Adrenal gland (tissue), 9 donors: ENCODE measurements at regions not wholly inside any gene's neighbourhood (a gene's known extent, or its start where the extent isn't known, plus 50 kb on each side); places are given as distances from the start of the nearest gene placed in this dataset.

ENCODE experiments used
- DNase-seq, 7 donors: peaks; one replicate each; pipeline ENCODE4 v3.0.0-alpha.2; 2019 to 2020
- H3K27ac ChIP-seq, 5 donors: fragments of 200-600 bp; sonication (generic) in 4 of 5; 1 replicate in 3 of 5; 2 replicates in 2 of 5; pipeline versions ENCODE4 v1.5.1 to v1.8.0; 2016 to 2020; ENCODE audit warnings: mild to moderate bottlenecking in 1 of 5
- H3K27me3 ChIP-seq: fragments of 200-600 bp; 2 replicates; pipeline ENCODE4 v1.8.0; 2021
- H3K36me3 ChIP-seq, 2 donors: fragments of 200-600 bp; replicated peaks in 1 of 2; 1 replicate in 1 of 2; 2 replicates in 1 of 2; pipeline versions ENCODE4 v1.5.1 to v1.8.0; 2018 to 2022
- H3K4me1 ChIP-seq, 2 donors: fragments of 200-600 bp; replicated peaks in 1 of 2; 1 replicate in 1 of 2; 2 replicates in 1 of 2; pipeline versions ENCODE4 v1.5.1 to v1.8.0; 2018 to 2021
- H3K4me3 ChIP-seq, 4 donors: fragments of 200-600 bp; sonication (generic) in 3 of 4; one replicate each; pipeline ENCODE4 v1.5.1; 2016 to 2018
- H3K9me3 ChIP-seq, 3 donors: fragments of 200-600 bp; sonication (generic) in 1 of 3; replicated peaks in 1 of 3; 1 replicate in 2 of 3; 2 replicates in 1 of 3; pipeline versions ENCODE4 v1.5.1 to v1.8.0; 2016 to 2021
- POLR2A ChIP-seq, 2 donors: fragments of 450-650 bp; IDR thresholded peaks; one replicate each; pipeline ENCODE4 v1.6.1; 2017; ENCODE audit warnings: antibody characterized with exemption in 2 of 2, mild to moderate bottlenecking in 2 of 2, moderate library complexity in 1 of 2
- WGBS, 4 donors: extraction: QIAGEN DNeasy Blood & Tissue Kit in 2 of 4; methylation state at CpG; one replicate each; pipeline versions ENCODE4 v1.1.5 to v1.1.7; 2013 to 2017; 5-methylcytosine and 5-hydroxymethylcytosine counted together
- intact Hi-C, 2 donors: fragments of 100-400 bp; cut with DNase I; formaldehyde crosslinking; loops; one replicate each; pipeline versions ENCODE4 v1.14.1 to v1.15.0; 2022 to 2023
- TF ChIP-seq, protein P1 (sequence below), 6 experiments: fragments of 450-650 bp in 4 of 6; fragments of 200-600 bp in 2 of 6; sonication (generic) in 1 of 6; IDR thresholded peaks; 1 replicate in 5 of 6; 2 replicates in 1 of 6; pipeline versions ENCODE4 v1.5.1 to v1.8.0; 2016 to 2021; ENCODE audit warnings: antibody characterized with exemption in 6 of 6, mild to moderate bottlenecking in 2 of 6, moderate library complexity in 1 of 6
- donor health status: healthy with polysubstance abuse.
- donor health status: Bipolar disorder and iron deficiency.
- donor health status: DM: yes; HTN: yes; CAD: no.
- donor health status: DM: no; HTN: no; CAD: no.
- donor health status: DM: no; HTN: no; CAD: no.

GRCh38 chr14:45907782-45908181 lies 654.8 kb upstream of the MIS18BP1 start:
- Histone ChIP-seq H3K9me3 (no peaks in the 10 kb centered on the region), H3K27me3 (no peaks in the 10 kb centered on the region), H3K27ac (no peak overlapping the region), H3K4me1 (no peaks in the 10 kb centered on the region), H3K4me3 (no peak overlapping the region), H3K36me3 (no peaks in the 10 kb centered on the region)
- no peak for DNase-seq
- 68 to 76% (median 74%) methylated on average over 1 of the region's 1 CpG for WGBS, 4 donors
- TF ChIP-seq, protein P1, sequence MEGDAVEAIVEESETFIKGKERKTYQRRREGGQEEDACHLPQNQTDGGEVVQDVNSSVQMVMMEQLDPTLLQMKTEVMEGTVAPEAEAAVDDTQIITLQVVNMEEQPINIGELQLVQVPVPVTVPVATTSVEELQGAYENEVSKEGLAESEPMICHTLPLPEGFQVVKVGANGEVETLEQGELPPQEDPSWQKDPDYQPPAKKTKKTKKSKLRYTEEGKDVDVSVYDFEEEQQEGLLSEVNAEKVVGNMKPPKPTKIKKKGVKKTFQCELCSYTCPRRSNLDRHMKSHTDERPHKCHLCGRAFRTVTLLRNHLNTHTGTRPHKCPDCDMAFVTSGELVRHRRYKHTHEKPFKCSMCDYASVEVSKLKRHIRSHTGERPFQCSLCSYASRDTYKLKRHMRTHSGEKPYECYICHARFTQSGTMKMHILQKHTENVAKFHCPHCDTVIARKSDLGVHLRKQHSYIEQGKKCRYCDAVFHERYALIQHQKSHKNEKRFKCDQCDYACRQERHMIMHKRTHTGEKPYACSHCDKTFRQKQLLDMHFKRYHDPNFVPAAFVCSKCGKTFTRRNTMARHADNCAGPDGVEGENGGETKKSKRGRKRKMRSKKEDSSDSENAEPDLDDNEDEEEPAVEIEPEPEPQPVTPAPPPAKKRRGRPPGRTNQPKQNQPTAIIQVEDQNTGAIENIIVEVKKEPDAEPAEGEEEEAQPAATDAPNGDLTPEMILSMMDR (IDR thresholded peaks at IDR 0.05): no peak
- TF ChIP-seq POLR2A (IDR thresholded peaks at IDR 0.05): no peak
- intact Hi-C loops: no loop called here

DNA sequence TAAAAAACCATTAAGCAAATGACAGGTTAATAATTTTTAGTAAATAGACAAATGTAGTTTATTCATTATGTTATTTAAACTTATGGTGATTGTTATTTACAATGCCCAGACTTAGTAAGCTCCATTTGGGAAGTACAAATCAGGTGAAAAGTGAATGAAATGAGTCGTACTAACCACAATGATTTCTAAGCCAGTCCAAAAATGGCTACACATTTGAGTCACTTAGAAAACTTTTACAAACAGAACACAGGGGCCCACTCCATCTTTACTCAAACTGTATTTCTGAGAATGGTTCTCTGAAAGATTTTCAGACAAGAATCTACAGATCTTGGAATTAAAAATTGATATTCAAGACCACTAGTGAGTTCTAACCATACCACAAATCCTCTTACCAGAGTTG lies 653.3 kb upstream of the MIS18BP1 start:
- no peaks in the 10 kb centered on the region for H3K27me3 ChIP-seq
- no peaks in the 10 kb centered on the region for H3K4me1 ChIP-seq
- DNase-seq: no peak
- H3K36me3 ChIP-seq: no peaks in the 10 kb centered on the region
- H3K4me3 ChIP-seq: no peak overlapping the region
- WGBS, 4 donors: 74 to 91% (median 82%) methylated on average over 1 of the region's 1 CpG
- H3K27ac ChIP-seq: no peak overlapping the region
- TF ChIP-seq, protein P1 (IDR thresholded peaks at IDR 0.05): no peak
- intact Hi-C loops: no loop called here
- no peaks in the 10 kb centered on the region for H3K9me3 ChIP-seq

GRCh38 chr14:45905672-45906071 lies 652.7 kb upstream of the MIS18BP1 start:
- H3K27ac ChIP-seq: no peak overlapping the region
- no peak overlapping the region for H3K4me3 ChIP-seq
- TF ChIP-seq POLR2A (IDR thresholded peaks at IDR 0.05): no peak
- TF ChIP-seq, protein P1 (IDR thresholded peaks at IDR 0.05): no peak
- no peaks in the 10 kb centered on the region for H3K36me3 ChIP-seq
- intact Hi-C loops: no loop called here
- no peak for DNase-seq
- 57 to 71% (median 69%) methylated on average over 1 of the region's 1 CpG for WGBS, 4 donors
- H3K27me3 ChIP-seq: no peaks in the 10 kb centered on the region
- no peaks in the 10 kb centered on the region for H3K9me3 ChIP-seq
- no peaks in the 10 kb centered on the region for H3K4me1 ChIP-seq

- WGBS, 4 donors: 73 to 84% (median 78%) methylated on average over 1 of the region's 1 CpG
- intact Hi-C loops: no loop called here
These were observed 651.3 kb upstream of the MIS18BP1 start for GRCh38 chr14:45904314-45904713.

More at GRCh38 chr14:45904314-45904713, 651.3 kb upstream of the MIS18BP1 start:
- Histone ChIP-seq H3K9me3 (no peaks in the 10 kb centered on the region), H3K4me3 (no peak overlapping the region), H3K27me3 (no peaks in the 10 kb centered on the region), H3K4me1 (no peaks in the 10 kb centered on the region), H3K36me3 (no peaks in the 10 kb centered on the region), H3K27ac (no peak overlapping the region)
- no peak for DNase-seq
- TF ChIP-seq, protein P1 (IDR thresholded peaks at IDR 0.05): no peak
- no peak for TF ChIP-seq POLR2A (IDR thresholded peaks at IDR 0.05)
